GM12878 (cell line): ENCODE measurements at regions not wholly inside any gene's neighbourhood (a gene's known extent, or its start where the extent isn't known, plus 50 kb on each side); places are given as distances from the start of the nearest gene placed in this dataset.

ENCODE experiments used
- ATAC-seq: fragments of 200-7000 bp; cut with Tn5 transposase; 3 replicates; pipeline ENCODE4 v1.9.1; 2020; ENCODE audit warnings: mild to moderate bottlenecking, moderate library complexity
- BruUV-seq: library from RNA; stranded (reverse); fragments of 400-500 nt; replicated peaks from 2 replicates; lab custom pipeline; 2021; lab: Mats Ljungman, UMichigan
- CTCF ChIA-PET: fragments of 300-600 bp; sonication (Branson Sonifier 250); formaldehyde crosslinking; extraction: SDS; loops from one replicate; lab custom pipeline; 2021; ENCODE audit warnings: inconsistent platforms; lab: Yijun Ruan, JAX
- POLR2A ChIA-PET: fragments of 350-600 bp; formaldehyde crosslinking; extraction: SDS; loops from one replicate; lab custom pipeline; 2021; ENCODE audit warnings: inconsistent platforms; lab: Charles Lee
- RAD21 ChIA-PET: fragments of 300-600 bp; sonication (Branson Sonifier 250); formaldehyde crosslinking; loops from one replicate; lab custom pipeline; 2023; ENCODE audit warnings: antibody characterized with exemption; ENCODE audit not compliant: unreplicated experiment; lab: Charles Lee
- SMC1A ChIA-PET: fragments of 300-600 bp; sonication (Branson Sonifier 250); formaldehyde crosslinking; loops from one replicate; lab custom pipeline; 2023; ENCODE audit not compliant: unreplicated experiment, uncharacterized antibody; lab: Charles Lee
- DNase-seq: peaks from one replicate; pipeline ENCODE4 v3.0.0-alpha.2; 2011; ENCODE audit warnings: low read depth, low spot score
- FAIRE-seq: peaks from 3 replicates; lab custom pipeline; 2011; peaks lifted over from hg19 to GRCh38; lab: Jason Lieb, UNC
- H2AFZ ChIP-seq: 2 replicates; pipeline ENCODE4 v1.6.0; 2011; ENCODE audit warnings: low read depth, low read length, control low read depth; ENCODE audit not compliant: control insufficient read depth
- H3K27ac ChIP-seq: 2 replicates; pipeline ENCODE4 v1.5.1; 2011; ENCODE audit warnings: control low read depth; ENCODE audit not compliant: control insufficient read depth, insufficient read depth
- H3K27me3 ChIP-seq, 2 experiments: replicated peaks in 1 of 2; 2 replicates each; pipeline versions ENCODE4 v1.6.0 to v1.6.1; 2011; ENCODE audit warnings: low read length in 1 of 2; ENCODE audit not compliant: control insufficient read depth in 2 of 2, insufficient read depth in 2 of 2
- H3K36me3 ChIP-seq, 2 experiments: 2 replicates each; pipeline ENCODE4 v1.5.1; 2011; ENCODE audit warnings: low read length in 1 of 2; ENCODE audit not compliant: control insufficient read depth in 2 of 2, insufficient read depth in 2 of 2
- H3K4me1 ChIP-seq: 2 replicates; pipeline ENCODE4 v1.6.1; 2011; ENCODE audit warnings: mild to moderate bottlenecking, low read length, moderate library complexity, mixed read lengths; ENCODE audit not compliant: control insufficient read depth, insufficient read depth
- H3K4me2 ChIP-seq: 2 replicates; pipeline ENCODE4 v1.6.0; 2011; ENCODE audit warnings: control low read depth; ENCODE audit not compliant: control insufficient read depth, insufficient read depth
- H3K4me3 ChIP-seq: fragments of 200-600 bp; sonication (generic); 2 replicates; pipeline ENCODE4 v1.5.1; 2016
- H3K79me2 ChIP-seq: 2 replicates; pipeline ENCODE4 v1.6.0; 2011; ENCODE audit warnings: low read length; ENCODE audit not compliant: control insufficient read depth, insufficient read depth
- H3K9ac ChIP-seq: 2 replicates; pipeline ENCODE4 v1.8.0; 2011; ENCODE audit warnings: low read length, control low read depth, mixed read lengths; ENCODE audit not compliant: control insufficient read depth, insufficient read depth
- H3K9me3 ChIP-seq: replicated peaks from 3 replicates; pipeline ENCODE4 v1.5.1; 2011; ENCODE audit warnings: mild to moderate bottlenecking, low read length; ENCODE audit not compliant: control insufficient read depth, insufficient read depth
- H4K20me1 ChIP-seq: 2 replicates; pipeline ENCODE4 v1.6.0; 2011; ENCODE audit not compliant: control insufficient read depth, insufficient read depth
- BACH1 ChIP-seq: fragments of 450-650 bp; IDR thresholded peaks from 2 replicates; pipeline ENCODE4 v1.6.1; 2017; ENCODE audit warnings: mild to moderate bottlenecking, borderline replicate concordance
- BRCA1 ChIP-seq: IDR thresholded peaks from 2 replicates; pipeline ENCODE4 v1.6.1; 2011; ENCODE audit warnings: low read depth, low read length, improper control_type of control experiment
- CBX5 ChIP-seq: sonication (generic); IDR thresholded peaks from 2 replicates; pipeline ENCODE4 v1.6.1; 2016; ENCODE audit warnings: low read depth, moderate library complexity, mild to moderate bottlenecking, inconsistent platforms
- CREM ChIP-seq: IDR thresholded peaks from 2 replicates; pipeline ENCODE4 v1.6.1; 2014; ENCODE audit warnings: antibody characterized with exemption, low read depth
- E2F8 ChIP-seq: fragments of 450-650 bp; IDR thresholded peaks from 2 replicates; pipeline ENCODE4 v1.6.1; 2018; ENCODE audit warnings: mild to moderate bottlenecking, low read depth, moderate library complexity; ENCODE audit not compliant: partially characterized antibody
- E4F1 ChIP-seq: fragments of 450-650 bp; IDR thresholded peaks from 2 replicates; pipeline ENCODE4 v1.6.1; 2018; ENCODE audit warnings: borderline replicate concordance, mild to moderate bottlenecking; ENCODE audit not compliant: partially characterized antibody
- EZH2 ChIP-seq: IDR thresholded peaks from 2 replicates; pipeline ENCODE4 v1.6.1; 2012; ENCODE audit warnings: low read depth, mild to moderate bottlenecking, control low read depth, inconsistent platforms, low read length, borderline replicate concordance; ENCODE audit not compliant: control insufficient read depth
- IRF4 ChIP-seq: IDR thresholded peaks from 2 replicates; pipeline ENCODE4 v1.6.1; 2011; ENCODE audit warnings: low read depth, low read length
- MLLT1 ChIP-seq: fragments of 450-650 bp; IDR thresholded peaks from 2 replicates; pipeline ENCODE4 v1.6.1; 2016; ENCODE audit warnings: mild to moderate bottlenecking
- NBN ChIP-seq: fragments of 450-650 bp; IDR thresholded peaks from 2 replicates; pipeline ENCODE4 v1.6.1; 2016
- NFYA ChIP-seq: IDR thresholded peaks from 2 replicates; pipeline ENCODE4 v1.6.1; 2011; ENCODE audit warnings: low read depth, mild to moderate bottlenecking, low read length, improper control_type of control experiment, borderline replicate concordance
- NR2F1 ChIP-seq: fragments of 450-650 bp; conservative IDR thresholded peaks from 2 replicates; pipeline ENCODE4 v1.6.1; 2017; ENCODE audit warnings: mild to moderate bottlenecking
- PML ChIP-seq: IDR thresholded peaks from 2 replicates; pipeline ENCODE4 v1.6.1; 2012; ENCODE audit warnings: low read length, inconsistent platforms
- POU2F2 ChIP-seq: IDR thresholded peaks from 3 replicates; pipeline ENCODE4 v1.6.1; 2011; ENCODE audit warnings: low read depth, mild to moderate bottlenecking, low read length, borderline replicate concordance
- RAD51 ChIP-seq: fragments of 450-650 bp; IDR thresholded peaks from 2 replicates; pipeline ENCODE4 v1.6.1; 2016; ENCODE audit warnings: moderate library complexity, mild to moderate bottlenecking, inconsistent platforms
- RCOR1 ChIP-seq: conservative IDR thresholded peaks from 2 replicates; pipeline ENCODE4 v1.6.1; 2012; ENCODE audit warnings: low read depth, low read length, improper control_type of control experiment
- RELA ChIP-seq: fragments of 450-650 bp; IDR thresholded peaks from 2 replicates; pipeline ENCODE4 v1.8.0; 2014; ENCODE audit warnings: borderline replicate concordance; ENCODE audit not compliant: partially characterized antibody
- SIX5 ChIP-seq: IDR thresholded peaks from 2 replicates; pipeline ENCODE4 v1.6.1; 2011; ENCODE audit warnings: mild to moderate bottlenecking, low read depth, low read length, moderate library complexity; ENCODE audit not compliant: severe bottlenecking
- STAT3 ChIP-seq: IDR thresholded peaks from 2 replicates; pipeline ENCODE4 v1.6.1; 2011; ENCODE audit warnings: low read depth, low read length, improper control_type of control experiment
- TCF3 ChIP-seq: IDR thresholded peaks from 2 replicates; pipeline ENCODE4 v1.6.1; 2012; ENCODE audit warnings: low read depth, mild to moderate bottlenecking, low read length, borderline replicate concordance; ENCODE audit not compliant: insufficient read depth
- WGBS: methylation state at CpG from one replicate; pipeline ENCODE4 v1.1.6; 2016; ENCODE audit warnings: low lambda C conversion rate; ENCODE audit not compliant: insufficient replicate concordance, insufficient coverage; ENCODE audit errors: missing lambda C conversion rate; 5-methylcytosine and 5-hydroxymethylcytosine counted together
- in situ Hi-C: fragments of 300-500 bp; cut with MboI; formaldehyde crosslinking; loops from 9 replicates; pipeline ENCODE4 v1.14.3; 2018; ENCODE audit warnings: mixed read lengths
- intact Hi-C: fragments of 100-400 bp; cut with micrococcal nuclease; formaldehyde crosslinking; loops from one replicate; pipeline ENCODE4 v1.14.2; 2022; ENCODE audit not compliant: unreplicated experiment

GRCh38 chr6:159099276-159099675 is 54.5 kb upstream of the TAGAP start:
- no peak overlapping the region for H2AFZ ChIP-seq
- no peaks in the 10 kb centered on the region for H4K20me1 ChIP-seq
- POLR2A ChIA-PET = interaction anchor here (0.6 to 2.7 kb wide), 3 partner anchors 55 to 284 kb away, joined by 4 to 17 read pairs (median 6); partner anchors contain the start of gene TAGAP
- no peak overlapping the region for H3K27ac ChIP-seq
- in situ Hi-C loops (no loop called here), intact Hi-C loops (no loop called here)
- CTCF ChIA-PET = interaction anchor here (0.6 to 19.5 kb wide), 6 partner anchors 11 to 91 kb away, joined by 3 to 631 read pairs (median 6); partner anchors contain the start of gene TAGAP
- H3K4me3 ChIP-seq = no peak overlapping the region
- ATAC-seq (no peak), FAIRE-seq (peak; percentile 44), DNase-seq (no peak)
- no peaks in the 10 kb centered on the region for H3K79me2 ChIP-seq
- SMC1A ChIA-PET = interaction anchor here (0.7 to 20.8 kb wide), 7 partner anchors 10 to 90 kb away, joined by 3 to 415 read pairs (median 5); partner anchors contain the start of gene TAGAP
- no TSS peak for BruUV-seq
- no peak for TF ChIP-seq RCOR1
- no peak for TF ChIP-seq CBX5
- no peak for TF ChIP-seq NFYA
- TF ChIP-seq BACH1 = no peak
- TF ChIP-seq PML = no peak
- no peak for TF ChIP-seq MLLT1
- TF ChIP-seq IRF4 = no peak
- TF ChIP-seq NR2F1 = no peak
- TF ChIP-seq POU2F2 = no peak
- no peak for TF ChIP-seq BRCA1
- TF ChIP-seq EZH2 = no peak
- TF ChIP-seq CREM = no peak
- TF ChIP-seq NBN = no peak
- no peak for TF ChIP-seq TCF3
- TF ChIP-seq E2F8 = no peak
- no peak for TF ChIP-seq RELA
- no peak for TF ChIP-seq SIX5
- no peak for TF ChIP-seq STAT3
- no peak for TF ChIP-seq RAD51
- no peak for TF ChIP-seq E4F1
- peaks cover 15% of the 10 kb centered on the region for H3K4me1 ChIP-seq
- no peak overlapping the region for H3K4me2 ChIP-seq
- no peaks in the 10 kb centered on the region for H3K27me3 ChIP-seq
- RAD21 ChIA-PET = interaction anchor here (0.7 to 10.1 kb wide), 10 partner anchors 19 to 874 kb away, joined by 3 to 87 read pairs (median 4); partner anchors contain the start of gene TAGAP
- H3K36me3 ChIP-seq = no peaks in the 10 kb centered on the region
- H3K9ac ChIP-seq = no peak overlapping the region
- WGBS = 97% methylated on average over 3 of the region's 3 CpGs
- no peaks in the 10 kb centered on the region for H3K9me3 ChIP-seq
